ENCODE measurements at regions not wholly inside any gene's neighbourhood (a gene's known extent, or its start where the extent isn't known, plus 50 kb on each side); places are given as distances from the start of the nearest gene placed in this dataset.
A peak's percentile ranks its signal among the peaks of the same experiment; 100 is the strongest.

DNA sequence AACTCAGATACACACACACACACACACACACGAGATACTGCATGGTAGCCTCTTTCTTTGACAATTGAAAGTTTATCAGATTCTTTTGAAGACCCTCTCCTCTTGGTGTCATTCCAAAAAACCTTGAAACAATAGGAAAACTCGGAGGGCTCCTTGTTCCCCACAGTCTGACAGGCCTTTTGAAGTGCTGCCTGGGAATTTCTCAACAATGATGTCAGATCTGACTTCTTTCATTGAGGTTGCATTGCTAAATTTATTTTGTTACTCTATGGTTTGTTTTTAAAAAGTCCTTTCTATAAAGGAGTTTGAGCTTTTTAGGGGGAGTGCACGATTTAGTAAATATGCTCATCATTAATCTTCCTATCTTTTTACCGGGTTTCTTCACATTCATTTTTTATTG lies 583.9 kb downstream of the SEMA5A start:
- POLR2A ChIA-PET (ENCODE audit: low non-redundant PET), result no interaction called here
- no peak overlapping the region for H3K27ac ChIP-seq
- TF ChIP-seq, protein P1, sequence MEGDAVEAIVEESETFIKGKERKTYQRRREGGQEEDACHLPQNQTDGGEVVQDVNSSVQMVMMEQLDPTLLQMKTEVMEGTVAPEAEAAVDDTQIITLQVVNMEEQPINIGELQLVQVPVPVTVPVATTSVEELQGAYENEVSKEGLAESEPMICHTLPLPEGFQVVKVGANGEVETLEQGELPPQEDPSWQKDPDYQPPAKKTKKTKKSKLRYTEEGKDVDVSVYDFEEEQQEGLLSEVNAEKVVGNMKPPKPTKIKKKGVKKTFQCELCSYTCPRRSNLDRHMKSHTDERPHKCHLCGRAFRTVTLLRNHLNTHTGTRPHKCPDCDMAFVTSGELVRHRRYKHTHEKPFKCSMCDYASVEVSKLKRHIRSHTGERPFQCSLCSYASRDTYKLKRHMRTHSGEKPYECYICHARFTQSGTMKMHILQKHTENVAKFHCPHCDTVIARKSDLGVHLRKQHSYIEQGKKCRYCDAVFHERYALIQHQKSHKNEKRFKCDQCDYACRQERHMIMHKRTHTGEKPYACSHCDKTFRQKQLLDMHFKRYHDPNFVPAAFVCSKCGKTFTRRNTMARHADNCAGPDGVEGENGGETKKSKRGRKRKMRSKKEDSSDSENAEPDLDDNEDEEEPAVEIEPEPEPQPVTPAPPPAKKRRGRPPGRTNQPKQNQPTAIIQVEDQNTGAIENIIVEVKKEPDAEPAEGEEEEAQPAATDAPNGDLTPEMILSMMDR (conservative IDR thresholded peaks at IDR 0.05; ENCODE audit: low read depth), result no peak
- CTCF ChIA-PET, result no interaction called here
- no peak for DNase-seq (ENCODE audit: low spot score)

DNA sequence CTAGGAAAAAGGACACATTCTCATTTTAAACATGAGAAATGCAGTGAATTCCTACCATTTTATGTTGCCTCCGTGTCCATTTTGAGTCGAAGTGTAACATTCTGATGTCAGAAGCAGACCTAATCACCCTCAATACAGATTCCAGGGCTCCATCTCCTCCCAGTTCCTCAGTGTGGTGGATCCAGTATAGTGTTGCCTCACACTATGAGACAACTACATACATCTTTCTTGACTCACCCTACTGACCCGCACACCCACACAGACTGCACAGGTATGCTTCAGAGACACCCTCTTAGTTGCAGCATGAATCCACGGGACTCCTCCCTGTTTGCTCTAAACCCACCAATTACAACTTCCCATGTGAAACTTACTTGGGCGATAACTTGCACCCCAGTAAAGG lies 564.9 kb downstream of the SEMA5A start:
- POLR2A ChIA-PET (ENCODE audit: low non-redundant PET), result no interaction called here
- no peak overlapping the region for H3K27ac ChIP-seq
- CTCF ChIA-PET, result no interaction called here
- peak; percentile 13 for DNase-seq (ENCODE audit: low spot score)
- TF ChIP-seq, protein P1 (conservative IDR thresholded peaks at IDR 0.05; ENCODE audit: low read depth), result no peak

DNA sequence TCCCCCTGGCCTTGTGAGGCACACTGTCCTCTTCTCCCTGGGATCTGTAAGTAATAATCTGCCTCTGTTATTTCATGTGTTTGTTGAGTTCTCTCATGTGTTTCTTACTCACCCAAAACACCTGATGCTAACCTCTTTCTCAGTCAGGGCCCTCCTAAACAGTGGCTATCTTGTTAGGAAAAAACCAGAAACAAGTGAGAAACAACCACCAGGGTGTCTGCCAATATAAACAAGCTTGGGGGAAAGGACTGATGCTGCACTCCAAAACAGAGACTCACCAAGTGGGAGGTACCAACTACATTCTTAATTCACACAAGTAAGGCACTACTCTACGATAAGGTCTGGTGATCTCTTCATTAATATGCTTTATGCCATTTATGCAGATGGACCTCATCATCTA lies 564.4 kb downstream of the SEMA5A start:
- TF ChIP-seq, protein P1 (conservative IDR thresholded peaks at IDR 0.05; ENCODE audit: low read depth), result no peak
- POLR2A ChIA-PET (ENCODE audit: low non-redundant PET), result no interaction called here
- no peak for DNase-seq (ENCODE audit: low spot score)
- no peak overlapping the region for H3K27ac ChIP-seq
- CTCF ChIA-PET, result no interaction called here

DNA sequence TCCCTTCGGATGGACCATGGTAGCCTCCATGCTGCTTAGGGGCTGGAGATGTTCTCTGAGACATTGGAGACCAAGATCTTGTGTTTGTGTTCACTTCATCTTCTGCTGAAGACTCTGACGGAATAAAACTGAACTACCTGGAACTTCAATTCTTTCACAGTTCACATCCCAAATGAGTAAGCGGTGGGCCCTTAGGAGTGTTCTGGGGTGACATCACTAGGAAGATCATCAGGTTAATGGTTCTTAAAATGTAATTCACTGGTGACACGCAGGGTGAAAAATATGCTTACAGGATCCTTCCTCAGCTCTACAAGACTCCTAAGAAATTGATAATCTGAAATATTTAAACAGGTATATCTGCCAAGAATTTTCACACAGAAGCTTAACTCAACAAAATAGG lies 561.5 kb downstream of the SEMA5A start:
- POLR2A ChIA-PET (ENCODE audit: low non-redundant PET), result no interaction called here
- TF ChIP-seq, protein P1 (conservative IDR thresholded peaks at IDR 0.05; ENCODE audit: low read depth), result no peak
- DNase-seq (ENCODE audit: low spot score), result no peak
- CTCF ChIA-PET, result interaction anchor here (0.6 to 0.7 kb wide), 2 partner anchors 68 to 157 kb away, joined by 3 to 4 read pairs; no protein-coding TSS in a partner anchor
- H3K27ac ChIP-seq, result no peak overlapping the region
